H1 (cell line): ENCODE measurements at regions not wholly inside any gene's neighbourhood (a gene's known extent, or its start where the extent isn't known, plus 50 kb on each side); places are given as distances from the start of the nearest gene placed in this dataset.

Experiments used
- CTCF ChIA-PET: fragments of 300-600 bp; sonication (Branson Sonifier 250); formaldehyde crosslinking; loops from one replicate; lab custom pipeline; 2021; ENCODE audit not compliant: partially characterized antibody; lab: Charles Lee
- POLR2A ChIA-PET: fragments of 300-600 bp; sonication (Branson Sonifier 250); formaldehyde crosslinking; loops from one replicate; lab custom pipeline; 2021; ENCODE audit warnings: inconsistent platforms; ENCODE audit not compliant: partially characterized antibody; lab: Charles Lee
- DNase-seq, 2 experiments: peaks; one replicate each; pipeline versions ENCODE4 v3.0.0 to v3.0.0-alpha.2; 2010 to 2022; ENCODE audit warnings: low spot score in 2 of 2, low read depth in 1 of 2, mixed read lengths in 1 of 2
- FAIRE-seq: peaks from 2 replicates; lab custom pipeline; 2011; peaks lifted over from hg19 to GRCh38; lab: Jason Lieb, UNC
- H2AFZ ChIP-seq: 2 replicates; pipeline ENCODE4 v1.8.1; 2012; ENCODE audit warnings: low read length, inconsistent platforms
- H2AK5ac ChIP-seq: 2 replicates; pipeline ENCODE4 v1.6.1; 2013; ENCODE audit warnings: low read depth, low read length
- H2BK120ac ChIP-seq: replicated peaks from 2 replicates; pipeline ENCODE3; 2013; ENCODE audit warnings: low read depth, low read length, inconsistent platforms
- H2BK12ac ChIP-seq: 2 replicates; pipeline ENCODE4 v1.6.1; 2013; ENCODE audit warnings: low read depth, low read length
- H2BK15ac ChIP-seq: 2 replicates; pipeline ENCODE4 v1.6.1; 2013; ENCODE audit warnings: low read length
- H2BK20ac ChIP-seq: 2 replicates; pipeline ENCODE4 v1.6.1; 2013; ENCODE audit warnings: low read length
- H2BK5ac ChIP-seq: 2 replicates; pipeline ENCODE4 v1.6.1; 2013; ENCODE audit warnings: low read depth, low read length
- H3K14ac ChIP-seq: 2 replicates; pipeline ENCODE4 v1.6.1; 2013; ENCODE audit warnings: inconsistent platforms; ENCODE audit not compliant: insufficient read length
- H3K18ac ChIP-seq: 2 replicates; pipeline ENCODE4 v1.6.1; 2013; ENCODE audit warnings: low read length; ENCODE audit errors: extremely low read depth
- H3K23ac ChIP-seq: 2 replicates; pipeline ENCODE4 v1.6.1; 2013; ENCODE audit warnings: inconsistent platforms; ENCODE audit not compliant: insufficient read length
- H3K23me2 ChIP-seq: 2 replicates; pipeline ENCODE4 v1.6.1; 2013; ENCODE audit warnings: low read depth, low read length
- H3K27ac ChIP-seq: 2 replicates; pipeline ENCODE4 v1.6.1; 2011; ENCODE audit warnings: low read depth, low read length, inconsistent platforms
- H3K27me3 ChIP-seq, 4 experiments: replicated peaks in 1 of 4; 1 replicate in 1 of 4; 2 replicates in 3 of 4; pipeline versions ENCODE4 v1.6.1 to v1.8.1; 2011 to 2013; ENCODE audit warnings: low read length in 3 of 4, mild to moderate bottlenecking in 3 of 4, inconsistent platforms in 2 of 4, mixed read lengths in 2 of 4, moderate library complexity in 1 of 4; ENCODE audit not compliant: control insufficient read depth in 3 of 4, insufficient read depth in 3 of 4; ENCODE audit errors: extremely low read depth in 1 of 4
- H3K36me3 ChIP-seq, 4 experiments: 2 replicates each; pipeline versions ENCODE4 v1.6.1 to v1.8.1; 2011 to 2013; ENCODE audit warnings: mild to moderate bottlenecking in 4 of 4, low read length in 3 of 4, moderate library complexity in 2 of 4, control low read depth in 1 of 4, inconsistent platforms in 1 of 4; ENCODE audit not compliant: insufficient read depth in 4 of 4, control insufficient read depth in 2 of 4
- H3K4ac ChIP-seq: replicated peaks from 2 replicates; pipeline ENCODE3; 2013; ENCODE audit warnings: low read length, low read depth, mixed read lengths, inconsistent platforms; ENCODE audit not compliant: insufficient read length
- H3K4me1 ChIP-seq, 4 experiments: replicated peaks in 1 of 4; 1 replicate in 1 of 4; 2 replicates in 3 of 4; pipeline versions ENCODE4 v1.6.1 to v1.8.1; 2011 to 2013; ENCODE audit warnings: low read length in 3 of 4, inconsistent platforms in 2 of 4, mixed read lengths in 1 of 4; ENCODE audit not compliant: insufficient read depth in 4 of 4, control insufficient read depth in 3 of 4
- H3K4me2 ChIP-seq, 2 experiments: 2 replicates each; pipeline versions ENCODE4 v1.6.1 to v1.8.1; 2011 to 2013; ENCODE audit warnings: low read depth in 2 of 2, low read length in 2 of 2, control low read depth in 1 of 2, inconsistent platforms in 1 of 2, mild to moderate bottlenecking in 1 of 2; ENCODE audit not compliant: insufficient read depth in 1 of 2
- H3K4me3 ChIP-seq, 4 experiments: fragments of 200-600, 300-600 bp in 1 of 4; sonication (generic), shearing (Covaris generic), sonication (Bioruptor Twin) in 1 of 4; 2 replicates each; pipeline versions ENCODE4 v1.5.1 to v1.8.1; 2011 to 2016; ENCODE audit warnings: low read length in 4 of 4, low read depth in 3 of 4, control low read depth in 2 of 4, inconsistent platforms in 2 of 4, mild to moderate bottlenecking in 2 of 4, mixed read lengths in 1 of 4, moderate library complexity in 1 of 4; ENCODE audit not compliant: insufficient read depth in 2 of 4; ENCODE audit errors: extremely low read depth in 1 of 4
- H3K56ac ChIP-seq: replicated peaks from 2 replicates; pipeline ENCODE3; 2013; ENCODE audit warnings: low read depth, mild to moderate bottlenecking, mixed read lengths, low read length, inconsistent platforms; ENCODE audit not compliant: insufficient read length
- H3K79me1 ChIP-seq: 2 replicates; pipeline ENCODE4 v1.6.1; 2013; ENCODE audit warnings: low read depth, low read length, control low read depth
- H3K79me2 ChIP-seq, 2 experiments: 2 replicates each; pipeline versions ENCODE4 v1.6.1 to v1.8.1; 2012 to 2013; ENCODE audit warnings: low read length in 2 of 2, mild to moderate bottlenecking in 2 of 2, inconsistent platforms in 1 of 2; ENCODE audit not compliant: insufficient read depth in 2 of 2, control insufficient read depth in 1 of 2
- H3K9ac ChIP-seq, 4 experiments: replicated peaks in 1 of 4; 1 replicate in 1 of 4; 2 replicates in 3 of 4; pipeline versions ENCODE4 v1.6.1 to v1.8.1; 2011 to 2013; ENCODE audit warnings: low read depth in 3 of 4, low read length in 3 of 4, control low read depth in 2 of 4, mild to moderate bottlenecking in 2 of 4, moderate library complexity in 2 of 4, inconsistent platforms in 1 of 4; ENCODE audit errors: extremely low read depth in 1 of 4
- H3K9me3 ChIP-seq, 2 experiments: 2 replicates each; pipeline versions ENCODE4 v1.6.1 to v1.8.1; 2012 to 2013; ENCODE audit warnings: mild to moderate bottlenecking in 2 of 2, moderate library complexity in 2 of 2, control low read depth in 1 of 2, inconsistent platforms in 1 of 2, low read depth in 1 of 2, low read length in 1 of 2, mixed read lengths in 1 of 2; ENCODE audit not compliant: insufficient read depth in 2 of 2
- H4K20me1 ChIP-seq, 2 experiments: replicated peaks in 1 of 2; 2 replicates each; pipeline versions ENCODE3 to v1.8.1; 2011 to 2013; ENCODE audit warnings: inconsistent platforms in 2 of 2, low read length in 2 of 2, mild to moderate bottlenecking in 1 of 2; ENCODE audit not compliant: insufficient read depth in 2 of 2, control insufficient read depth in 1 of 2
- H4K5ac ChIP-seq: 2 replicates; pipeline ENCODE4 v1.6.1; 2013; ENCODE audit warnings: low read length, low read depth, mixed read lengths, inconsistent platforms; ENCODE audit not compliant: insufficient read length
- H4K8ac ChIP-seq: 2 replicates; pipeline ENCODE4 v1.8.0; 2013; ENCODE audit warnings: mild to moderate bottlenecking, moderate library complexity, low read length, inconsistent platforms; ENCODE audit not compliant: insufficient read depth; ENCODE audit errors: extremely low read depth
- H4K91ac ChIP-seq: replicated peaks from 2 replicates; pipeline ENCODE3; 2013; ENCODE audit warnings: low read length, mixed read lengths, inconsistent platforms; ENCODE audit not compliant: insufficient read length
- ASH2L ChIP-seq: fragments of 200-600, 300-600 bp; sonication (generic); IDR thresholded peaks from one replicate; pipeline ENCODE4 v1.7.1; 2017; ENCODE audit warnings: low read length
- BACH1 ChIP-seq: IDR thresholded peaks from 2 replicates; pipeline ENCODE4 v1.6.1; 2012; ENCODE audit warnings: low read length, improper control_type of control experiment
- CTBP2 ChIP-seq: IDR thresholded peaks from 2 replicates; pipeline ENCODE4 v1.7.0; 2011; ENCODE audit warnings: borderline replicate concordance, mild to moderate bottlenecking, moderate library complexity, mixed read lengths, low read length; ENCODE audit not compliant: insufficient read depth, insufficient read length
- KDM4A ChIP-seq: IDR thresholded peaks from one replicate; pipeline ENCODE4 v1.7.1; 2012; ENCODE audit warnings: low read depth, mild to moderate bottlenecking, moderate library complexity, low read length, inconsistent platforms; ENCODE audit not compliant: severe bottlenecking
- NANOG ChIP-seq: IDR thresholded peaks from 2 replicates; pipeline ENCODE4 v1.6.1; 2011; ENCODE audit warnings: low read length, low read depth, mild to moderate bottlenecking, inconsistent platforms; ENCODE audit not compliant: insufficient read depth, poor library complexity, severe bottlenecking
- POU5F1 ChIP-seq: IDR thresholded peaks from 2 replicates; pipeline ENCODE4 v1.6.1; 2011; ENCODE audit warnings: low read depth, mild to moderate bottlenecking, low read length, moderate library complexity
- RFX5 ChIP-seq: IDR thresholded peaks from 2 replicates; pipeline ENCODE4 v1.6.1; 2011; ENCODE audit warnings: low read depth, low read length, improper control_type of control experiment, borderline replicate concordance
- RNF2 ChIP-seq: fragments of 200-900, 300-1000 bp; sonication (generic); IDR thresholded peaks from 2 replicates; pipeline ENCODE4 v1.7.1; 2016; ENCODE audit warnings: borderline replicate concordance, low read depth, mild to moderate bottlenecking, antibody characterized with exemption, low read length; ENCODE audit not compliant: poor library complexity, severe bottlenecking; ENCODE audit errors: missing control alignments
- SP4 ChIP-seq: IDR thresholded peaks from 2 replicates; pipeline ENCODE4 v1.6.1; 2012; ENCODE audit warnings: low read length, inconsistent platforms
- SUZ12 ChIP-seq: fragments of 200-600 bp; sonication (generic); IDR thresholded peaks from 2 replicates; pipeline ENCODE4 v1.6.1; 2012; ENCODE audit warnings: mild to moderate bottlenecking, inconsistent platforms, low read length, moderate library complexity, mixed read lengths
- WGBS, 2 experiments: shearing (Covaris generic) in 1 of 2; methylation state at CpG; one replicate each; pipeline versions ENCODE4 v1.1.6 to v1.1.7; 2013 to 2015; ENCODE audit warnings: low lambda C conversion rate in 2 of 2, mixed read lengths in 2 of 2, inconsistent platforms in 1 of 2, low coverage in 1 of 2, missing lambda C conversion rate in 1 of 2; ENCODE audit not compliant: insufficient replicate concordance in 2 of 2, insufficient coverage in 1 of 2, insufficient read length in 1 of 2; ENCODE audit errors: extremely low coverage in 1 of 2, missing lambda C conversion rate in 1 of 2; 5-methylcytosine and 5-hydroxymethylcytosine counted together

DNA sequence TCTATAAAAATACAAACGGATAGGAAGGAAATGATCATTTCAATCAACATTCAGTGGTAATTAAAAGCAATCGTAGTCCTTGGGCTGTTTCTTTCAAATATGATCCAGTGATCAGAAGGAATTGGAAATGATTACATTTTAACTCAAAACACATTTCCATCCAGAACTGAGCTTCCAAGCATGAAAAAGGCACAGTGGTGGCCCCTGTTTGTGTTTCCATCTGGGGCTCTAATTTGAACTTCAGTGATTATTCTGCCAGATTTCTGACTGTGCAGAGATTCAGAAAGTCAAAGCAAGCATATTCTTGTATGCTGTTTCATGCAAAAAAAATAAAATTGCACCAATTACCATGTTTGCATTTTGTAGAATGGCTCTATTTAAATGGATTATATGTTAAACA lies 157.0 kb upstream of the LMNTD1 start:
- no peak overlapping the region for H2AFZ ChIP-seq
- H3K56ac ChIP-seq, result no peak overlapping the region
- no peak overlapping the region for H4K8ac ChIP-seq
- no peak overlapping the region for H3K4ac ChIP-seq
- no peak overlapping the region for H4K5ac ChIP-seq
- no peak overlapping the region for H3K4me2 ChIP-seq
- 79% methylated on average over 2 of the region's 2 CpGs; no CpG with 5 or more reads in 1 of the 2 experiments for WGBS, 2 experiments
- H3K9me3 ChIP-seq, result peaks cover 15 to 17% of the 10 kb centered on the region in 2 experiments
- no peak overlapping the region for H2BK120ac ChIP-seq
- H2AK5ac ChIP-seq, result no peak overlapping the region
- DNase-seq, result no peak
- H4K91ac ChIP-seq, result no peak overlapping the region
- no peak overlapping the region for H2BK12ac ChIP-seq
- POLR2A ChIA-PET, result no interaction called here
- H4K20me1 ChIP-seq, result no peaks in the 10 kb centered on the region
- no peak overlapping the region for H3K9ac ChIP-seq
- H3K14ac ChIP-seq, result no peak overlapping the region
- H3K23me2 ChIP-seq, result no peaks in the 10 kb centered on the region; the same call in 1 of the 2 replicates
- no peaks in the 10 kb centered on the region for H3K36me3 ChIP-seq
- H3K27me3 ChIP-seq, result no peaks in the 10 kb centered on the region
- H3K79me2 ChIP-seq, result no peaks in the 10 kb centered on the region
- FAIRE-seq, result no peak
- H2BK5ac ChIP-seq, result no peak overlapping the region
- CTCF ChIA-PET, result interaction anchor here (0.6 kb wide), 1 partner anchor 57 kb away, joined by 3 read pairs; no protein-coding TSS in a partner anchor
- H3K4me1 ChIP-seq, result no peaks in the 10 kb centered on the region
- no peak overlapping the region for H3K23ac ChIP-seq
- no peak overlapping the region for H3K4me3 ChIP-seq
- no peaks in the 10 kb centered on the region for H3K79me1 ChIP-seq
- H3K18ac ChIP-seq, result no peak overlapping the region
- no peak overlapping the region for H2BK20ac ChIP-seq
- H2BK15ac ChIP-seq, result no peak overlapping the region
- H3K27ac ChIP-seq, result no peak overlapping the region
- TF ChIP-seq KDM4A (no peak), SP4 (no peak), NANOG (no peak), RNF2 (no peak), CTBP2 (no peak), ASH2L (no peak), RFX5 (no peak), BACH1 (no peak), SUZ12 (no peak), POU5F1 (no peak)
